Hepatocyte (in vitro differentiated cells): ENCODE measurements at regions not wholly inside any gene's neighbourhood (a gene's known extent, or its start where the extent isn't known, plus 50 kb on each side); places are given as distances from the start of the nearest gene placed in this dataset. TPM values are rescaled to one million over a fixed set of nuclear protein-coding genes. Genes with fewer than 3 reads are reported as not detected.

Experiments used
- small RNA-seq: library from RNA; depleted of rRNA; stranded (forward); fragments of <200 nt; gene quantifications from one replicate; pipeline ENCODE3, GENCODE V24; 2014

Small RNA genes lying in the stretch of these regions (small RNA-seq; reads per million reads assigned to genes)
- not detected for gene AC010350.1
